ENCODE measurements at regions not wholly inside any gene's neighbourhood (a gene's known extent, or its start where the extent isn't known, plus 50 kb on each side); places are given as distances from the start of the nearest gene placed in this dataset.

DNA sequence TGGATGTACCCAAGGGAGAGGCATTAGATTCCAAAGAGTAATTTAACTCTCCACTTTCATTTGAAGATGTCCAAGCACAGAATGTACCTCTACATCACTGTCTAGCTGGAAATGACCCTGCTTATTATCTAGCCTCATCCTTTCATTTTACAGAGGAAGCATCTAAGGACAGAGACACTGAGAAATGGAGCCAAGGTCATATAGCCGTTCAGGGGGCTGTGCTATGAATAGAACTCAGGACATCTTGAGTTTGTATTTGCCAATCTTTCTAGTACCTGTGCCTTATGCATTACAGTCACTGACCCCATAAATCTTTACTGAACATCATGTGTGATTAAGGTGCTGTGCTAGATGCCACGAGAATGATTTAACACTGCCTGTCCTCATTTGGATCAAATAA, 138.2 kb upstream of the SPTLC3 start:
- TF ChIP-seq POLR2A (IDR thresholded peaks at IDR 0.05) = no peak
- TF ChIP-seq, protein P1, sequence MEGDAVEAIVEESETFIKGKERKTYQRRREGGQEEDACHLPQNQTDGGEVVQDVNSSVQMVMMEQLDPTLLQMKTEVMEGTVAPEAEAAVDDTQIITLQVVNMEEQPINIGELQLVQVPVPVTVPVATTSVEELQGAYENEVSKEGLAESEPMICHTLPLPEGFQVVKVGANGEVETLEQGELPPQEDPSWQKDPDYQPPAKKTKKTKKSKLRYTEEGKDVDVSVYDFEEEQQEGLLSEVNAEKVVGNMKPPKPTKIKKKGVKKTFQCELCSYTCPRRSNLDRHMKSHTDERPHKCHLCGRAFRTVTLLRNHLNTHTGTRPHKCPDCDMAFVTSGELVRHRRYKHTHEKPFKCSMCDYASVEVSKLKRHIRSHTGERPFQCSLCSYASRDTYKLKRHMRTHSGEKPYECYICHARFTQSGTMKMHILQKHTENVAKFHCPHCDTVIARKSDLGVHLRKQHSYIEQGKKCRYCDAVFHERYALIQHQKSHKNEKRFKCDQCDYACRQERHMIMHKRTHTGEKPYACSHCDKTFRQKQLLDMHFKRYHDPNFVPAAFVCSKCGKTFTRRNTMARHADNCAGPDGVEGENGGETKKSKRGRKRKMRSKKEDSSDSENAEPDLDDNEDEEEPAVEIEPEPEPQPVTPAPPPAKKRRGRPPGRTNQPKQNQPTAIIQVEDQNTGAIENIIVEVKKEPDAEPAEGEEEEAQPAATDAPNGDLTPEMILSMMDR (IDR thresholded peaks at IDR 0.05) = no peak
- TF ChIP-seq POLR2AphosphoS5 (IDR thresholded peaks at IDR 0.05) = no peak
